AG08396 (cell line): ENCODE measurements at regions not wholly inside any gene's neighbourhood (a gene's known extent, or its start where the extent isn't known, plus 50 kb on each side); places are given as distances from the start of the nearest gene placed in this dataset.
"Not testable (repeated sequence)": the region's sequence is repeated elsewhere in the genome, so short reads cannot be mapped to it uniquely, and the experiment has no call there.

Experiments used
- DNase-seq: peaks from one replicate; pipeline ENCODE4 v3.0.0; 2012; ENCODE audit warnings: low spot score, mixed read lengths

DNA sequence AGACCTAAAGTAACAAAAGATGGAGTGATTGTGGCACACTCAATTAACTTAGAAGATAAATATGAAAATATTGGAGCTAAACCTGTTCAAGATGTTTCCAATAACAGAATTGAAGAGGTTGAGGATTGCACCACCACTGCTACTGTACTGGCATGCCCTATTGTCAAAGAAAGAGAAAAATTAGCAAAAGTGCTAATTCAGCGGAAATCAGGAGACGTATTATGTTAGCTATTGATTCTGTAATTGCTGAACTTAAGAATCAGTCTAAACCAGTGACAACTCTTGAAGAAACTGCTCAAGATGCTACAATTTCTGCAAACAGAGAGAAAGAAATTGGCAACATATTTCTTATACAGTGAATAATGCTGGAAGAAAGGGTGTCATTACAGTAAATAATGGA lies 754.4 kb downstream of the CDH18 start:
- DNase-seq: no peak

DNA sequence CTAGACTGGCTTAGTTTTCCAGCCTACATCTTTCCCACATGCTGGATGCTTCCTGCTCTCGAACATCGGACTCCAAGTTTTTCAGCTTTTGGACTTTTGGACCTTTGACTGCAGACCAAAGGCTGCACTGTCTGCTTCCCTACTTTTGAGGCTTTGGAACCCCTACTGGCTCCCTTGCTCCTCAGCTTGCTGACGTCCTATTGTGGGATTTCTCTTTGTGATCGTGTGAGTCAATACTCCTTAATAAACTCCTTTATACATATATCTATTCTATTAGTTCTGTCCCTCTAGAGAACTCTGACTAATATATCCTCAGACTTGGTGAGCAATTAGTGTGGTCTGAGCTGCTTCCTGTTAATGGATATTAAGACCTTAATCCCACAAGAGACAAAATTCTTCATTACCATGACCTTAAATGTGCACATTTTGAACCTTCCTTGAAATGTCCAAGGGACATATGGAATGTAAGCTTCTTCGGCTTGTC lies 752.9 kb downstream of the CDH18 start:
- DNase-seq: no peak

DNA sequence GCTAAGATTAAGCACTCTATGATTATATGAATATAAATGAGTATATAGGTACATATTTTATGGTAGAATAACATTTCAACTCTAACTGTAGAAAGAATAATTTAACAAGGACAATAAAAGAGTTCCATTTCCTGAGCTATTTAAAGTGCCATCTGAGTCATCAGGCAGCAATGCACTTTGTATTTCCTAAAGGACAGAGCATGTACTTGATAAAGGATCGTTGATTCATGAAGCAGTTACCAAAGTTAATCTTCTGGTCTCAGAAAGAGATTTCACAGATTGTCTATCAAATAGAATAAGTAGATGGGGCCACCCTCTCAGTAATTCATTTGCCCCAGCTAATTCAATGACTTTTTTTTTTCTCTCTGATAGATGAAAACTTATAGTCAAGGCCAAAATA lies 747.8 kb downstream of the CDH18 start:
- no peak for DNase-seq

DNA sequence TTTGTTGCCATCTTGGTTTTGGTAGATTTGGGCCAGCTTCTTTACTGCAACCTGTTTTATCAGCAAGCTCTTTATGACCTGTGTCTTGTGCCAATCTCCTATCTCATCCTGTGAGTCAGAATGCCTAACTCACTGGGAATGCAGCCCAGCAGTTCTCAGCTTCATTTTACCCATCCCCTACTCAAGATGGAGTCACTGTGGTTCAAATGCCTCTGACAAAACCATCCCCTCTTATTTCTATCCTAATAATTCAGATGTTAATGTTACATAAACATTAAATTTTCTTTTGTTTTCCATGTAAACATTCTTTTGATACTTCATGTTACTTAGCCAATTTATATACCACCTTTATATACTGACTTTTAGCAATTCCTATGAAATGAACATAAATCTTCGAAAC lies 746.3 kb downstream of the CDH18 start:
- no peak for DNase-seq

DNA sequence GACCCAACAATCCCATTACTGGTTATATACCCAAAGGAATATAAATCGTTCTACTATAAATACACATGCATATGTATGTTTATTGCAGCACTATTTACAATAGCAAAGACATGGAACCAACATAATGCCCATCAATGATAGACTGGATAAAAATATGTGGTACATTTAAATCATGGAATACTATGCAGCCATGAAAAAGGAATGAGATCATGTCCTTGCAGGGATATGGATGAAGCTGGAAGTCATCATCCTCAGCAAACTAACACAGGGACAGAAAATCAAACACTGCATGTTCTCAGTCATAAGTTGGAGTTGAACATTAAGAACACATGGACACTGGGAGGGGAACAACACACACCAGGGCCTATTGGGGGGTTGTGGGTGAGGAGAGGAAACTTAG lies 741.8 kb downstream of the CDH18 start:
- not testable (repeated sequence) for DNase-seq

DNA sequence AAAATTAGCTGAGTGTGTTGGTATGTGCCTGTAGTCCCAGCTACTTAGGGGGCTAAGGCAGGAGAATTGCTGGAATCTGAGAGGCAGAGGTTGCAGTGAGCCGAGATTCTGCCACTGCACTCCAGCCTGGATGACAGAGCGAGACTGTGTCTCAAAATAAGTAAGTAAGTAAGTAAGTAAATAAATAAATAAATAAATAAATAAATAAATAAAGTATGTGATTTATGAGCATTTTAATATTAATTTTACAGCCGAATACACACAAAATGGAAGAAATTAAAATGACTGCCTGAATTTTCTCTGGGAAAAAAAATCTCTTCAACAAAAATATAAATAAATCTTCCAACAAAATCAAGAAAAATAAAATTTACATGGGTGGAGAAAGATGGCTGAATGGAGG lies 740.7 kb downstream of the CDH18 start:
- DNase-seq: no peak

DNA sequence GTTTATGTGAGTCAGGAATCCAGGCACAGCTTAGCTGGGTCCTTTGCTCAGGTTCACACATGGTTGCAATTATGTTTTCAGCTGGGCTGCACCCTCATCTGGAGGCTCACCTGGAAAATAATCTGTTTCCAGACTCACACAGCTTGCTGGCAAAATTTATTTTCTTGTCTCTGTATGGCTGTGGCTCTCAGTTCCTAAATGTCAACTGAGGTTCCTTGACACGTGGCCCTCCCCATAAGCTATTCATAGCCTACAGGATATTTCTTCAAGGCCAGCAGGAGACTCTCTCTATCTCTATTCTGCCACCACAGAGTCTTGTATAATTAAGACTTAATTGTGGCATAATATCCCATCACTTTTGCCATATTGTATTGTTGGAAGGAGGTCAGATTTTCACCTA lies 732.0 kb downstream of the CDH18 start:
- DNase-seq: no peak

DNA sequence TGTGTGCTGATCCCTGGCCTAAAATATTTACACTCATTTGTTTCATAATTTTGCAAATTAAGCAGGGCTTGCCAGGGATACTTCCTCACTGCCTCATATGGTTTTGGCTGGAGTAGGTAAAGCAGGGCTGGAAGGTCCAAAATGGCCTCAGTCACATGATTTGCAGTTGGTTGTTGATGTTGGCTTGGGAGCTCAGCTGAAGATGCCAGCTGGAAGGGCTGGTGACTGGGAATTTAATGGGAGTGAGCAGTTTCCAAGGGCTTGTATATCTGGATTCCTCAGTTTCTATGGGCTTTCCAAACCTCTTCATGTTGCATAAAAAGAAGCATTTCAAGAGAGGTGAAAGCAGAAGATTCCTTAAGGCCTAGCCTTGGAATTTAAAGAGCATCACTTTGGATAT lies 729.3 kb downstream of the CDH18 start:
- no peak for DNase-seq

DNA sequence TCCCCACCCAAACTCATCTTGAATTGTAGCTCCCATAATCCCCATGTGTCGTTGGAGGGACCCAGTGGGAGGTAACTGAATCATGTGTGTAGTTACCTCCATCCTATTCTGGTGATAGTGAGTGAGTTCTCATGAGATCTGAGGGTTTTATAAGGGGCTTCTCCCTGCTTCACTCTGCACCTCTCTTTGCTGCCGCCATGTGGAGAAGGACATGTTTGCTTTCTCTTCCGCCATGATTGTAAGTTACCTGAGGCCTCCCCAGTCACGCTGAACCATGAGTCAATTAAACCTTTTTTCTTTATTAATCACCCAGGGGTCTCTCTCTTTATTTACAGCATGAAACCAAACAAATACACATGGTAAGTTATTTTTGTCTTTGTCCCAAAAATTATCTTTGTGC lies 726.1 kb downstream of the CDH18 start:
- no peak for DNase-seq

DNA sequence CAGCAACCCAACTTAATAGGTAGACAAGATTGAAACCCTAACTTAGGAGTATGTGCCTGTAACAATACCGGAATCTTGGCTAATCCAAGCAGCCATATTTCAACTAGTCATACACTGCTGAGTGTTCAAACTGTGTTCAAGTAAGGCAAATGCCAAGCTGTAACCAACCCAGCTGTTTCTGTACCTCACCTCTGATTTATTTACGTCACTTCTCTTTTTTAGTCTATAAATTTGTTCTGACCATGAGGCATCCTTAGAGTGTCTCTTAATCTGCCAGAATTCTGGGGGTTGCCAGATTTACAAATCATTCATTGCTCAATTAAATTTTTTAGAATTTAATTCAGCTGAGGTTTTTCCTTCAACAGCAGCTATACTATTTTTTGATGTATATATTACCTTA lies 723.2 kb downstream of the CDH18 start:
- DNase-seq: no peak

DNA sequence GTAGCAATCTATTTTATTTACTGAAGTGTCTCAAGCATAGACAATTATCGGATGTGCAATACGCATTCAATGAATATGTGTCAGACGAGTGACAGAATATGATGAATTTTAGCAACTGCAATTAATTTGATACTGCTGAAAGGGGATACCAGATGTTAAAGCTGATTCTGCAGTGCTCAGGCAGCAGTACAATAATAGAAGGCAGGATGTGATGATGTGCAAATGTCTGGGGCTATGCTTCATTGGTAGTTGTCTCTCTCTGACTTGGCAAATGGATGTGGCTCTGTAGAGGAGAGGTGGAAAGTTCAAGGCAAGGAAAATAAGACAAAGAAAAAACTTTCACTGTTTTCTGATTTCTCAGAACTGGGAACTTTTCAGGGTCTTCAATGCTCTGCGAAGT lies 721.2 kb downstream of the CDH18 start:
- DNase-seq: no peak

DNA sequence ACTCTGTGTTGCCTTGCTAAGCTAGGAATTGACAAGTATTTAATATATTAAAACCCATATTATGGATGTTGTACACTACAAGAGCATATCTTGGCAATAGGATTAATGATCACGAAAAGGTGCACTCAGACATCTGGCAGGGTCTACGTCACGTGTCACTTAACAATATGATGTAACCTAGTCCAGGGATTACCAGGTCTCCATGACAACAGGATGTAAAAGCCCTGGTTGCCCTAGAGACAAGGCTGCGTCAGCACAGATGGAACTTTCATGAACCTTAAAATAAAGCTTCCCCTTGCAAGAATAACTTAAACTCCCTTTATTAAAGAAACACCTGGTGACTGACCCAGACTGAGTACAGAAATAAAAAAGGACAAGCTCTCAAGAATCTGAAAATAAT lies 717.8 kb downstream of the CDH18 start:
- no peak for DNase-seq

DNA sequence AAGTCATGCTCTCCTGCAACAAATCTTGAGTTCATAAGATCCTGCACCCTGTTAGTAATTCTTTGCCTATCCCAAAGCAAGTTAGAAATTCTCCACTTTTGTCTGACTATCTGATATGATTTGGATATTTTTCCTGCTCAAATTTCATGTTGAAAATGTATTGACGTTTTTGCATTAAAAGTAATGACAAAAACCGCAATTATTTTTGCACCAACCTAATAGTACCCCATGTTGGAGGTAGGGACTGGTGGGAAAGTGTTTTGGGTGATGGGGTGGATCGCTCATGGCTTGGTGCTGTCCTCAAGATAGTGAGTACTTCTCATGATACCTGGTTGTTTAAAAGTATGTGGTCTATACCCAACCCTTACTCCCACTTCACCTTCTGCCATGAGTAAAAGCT lies 713.4 kb downstream of the CDH18 start:
- DNase-seq: no peak

DNA sequence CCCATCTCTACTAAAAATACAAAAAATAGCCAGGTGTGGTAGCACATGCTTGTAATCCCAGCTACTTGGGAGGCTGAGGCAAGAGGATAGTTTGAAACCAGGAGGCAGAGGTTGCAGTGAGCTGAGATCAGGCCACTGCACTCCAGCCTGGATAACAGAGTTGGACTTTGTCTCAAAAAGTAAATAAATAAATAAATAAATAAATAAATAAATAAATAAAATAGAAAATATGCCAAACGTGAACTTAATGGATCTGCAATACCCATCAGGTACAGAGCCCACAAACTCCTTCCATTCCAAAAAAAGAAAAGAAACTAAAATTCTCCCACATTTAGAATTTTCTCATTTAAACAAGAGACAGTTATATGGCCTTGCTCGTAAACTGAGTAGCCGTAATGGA lies 702.7 kb downstream of the CDH18 start:
- no peak for DNase-seq

DNA sequence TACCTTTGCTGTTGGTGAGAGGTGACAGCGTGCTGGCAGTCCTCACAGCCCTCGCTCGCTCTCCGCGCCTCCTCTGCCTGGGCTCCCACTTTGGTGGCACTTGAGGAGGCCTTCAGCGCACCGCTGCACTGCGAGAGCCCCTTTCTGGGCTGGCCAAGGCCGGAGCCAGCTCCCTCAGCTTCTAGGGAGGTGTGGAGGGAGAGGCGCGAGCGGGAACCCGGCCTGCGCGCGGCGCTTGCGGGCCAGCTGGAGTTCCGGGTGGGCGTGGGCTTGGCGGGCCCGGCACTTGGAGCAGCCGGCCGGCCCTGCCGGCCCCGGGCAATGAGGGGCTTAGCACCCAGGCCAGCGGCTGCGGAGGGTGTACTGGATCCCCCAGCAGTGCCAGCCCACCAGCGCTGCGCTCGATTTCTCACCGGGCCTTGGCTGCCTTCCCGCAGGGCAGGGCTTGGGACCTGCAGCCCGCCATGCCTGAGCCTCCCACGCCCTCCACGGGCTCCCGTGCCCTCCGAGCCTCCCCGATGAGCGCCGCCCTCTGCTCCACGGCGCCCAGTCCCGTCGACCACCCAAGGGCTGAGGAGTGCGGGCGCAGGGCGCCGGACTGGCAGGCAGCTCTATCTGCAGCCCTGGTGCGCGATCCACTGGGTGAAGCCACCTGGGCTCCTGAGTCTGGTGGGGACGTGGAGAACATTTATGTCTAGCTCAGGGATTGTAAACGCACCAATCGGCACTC lies 700.3 kb downstream of the CDH18 start:
- not testable (repeated sequence) for DNase-seq

DNA sequence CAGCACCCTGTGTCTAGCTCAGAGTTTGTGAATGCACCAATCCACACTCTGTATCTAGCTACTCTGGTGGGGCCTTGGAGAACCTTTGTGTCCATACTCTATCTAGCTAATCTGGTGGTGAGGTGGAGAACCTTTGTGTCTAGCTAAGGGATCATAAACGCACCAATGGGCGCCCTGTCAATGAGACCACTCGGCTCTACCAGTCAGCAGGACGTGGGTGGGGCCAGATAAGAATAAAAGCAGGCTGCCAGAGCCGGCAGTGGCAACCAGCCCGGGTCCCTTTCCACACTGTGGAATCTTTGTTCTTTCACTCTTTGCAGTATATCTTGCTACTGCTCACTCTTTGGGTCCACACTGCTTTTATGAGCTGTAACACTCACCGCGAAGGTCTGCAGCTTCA lies 699.7 kb downstream of the CDH18 start:
- not testable (repeated sequence) for DNase-seq

DNA sequence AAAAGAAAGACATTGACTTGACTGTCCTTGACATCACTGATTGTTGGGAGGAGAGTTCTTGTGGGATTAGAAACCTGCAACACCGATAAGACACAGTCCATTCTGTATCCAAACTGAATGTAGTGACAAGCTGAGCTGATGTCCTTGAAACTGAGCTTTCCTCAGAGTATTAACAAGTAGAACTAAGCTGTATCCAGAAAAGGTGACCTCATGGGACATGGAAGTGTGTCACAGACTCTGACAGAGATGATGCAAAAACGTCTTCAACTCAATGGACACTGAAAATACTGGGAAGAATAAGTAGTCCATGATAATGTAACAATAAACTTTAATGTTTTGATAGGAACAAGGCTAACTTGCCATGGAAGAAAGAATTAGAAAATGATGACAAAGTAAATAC lies 690.1 kb downstream of the CDH18 start:
- no peak for DNase-seq

DNA sequence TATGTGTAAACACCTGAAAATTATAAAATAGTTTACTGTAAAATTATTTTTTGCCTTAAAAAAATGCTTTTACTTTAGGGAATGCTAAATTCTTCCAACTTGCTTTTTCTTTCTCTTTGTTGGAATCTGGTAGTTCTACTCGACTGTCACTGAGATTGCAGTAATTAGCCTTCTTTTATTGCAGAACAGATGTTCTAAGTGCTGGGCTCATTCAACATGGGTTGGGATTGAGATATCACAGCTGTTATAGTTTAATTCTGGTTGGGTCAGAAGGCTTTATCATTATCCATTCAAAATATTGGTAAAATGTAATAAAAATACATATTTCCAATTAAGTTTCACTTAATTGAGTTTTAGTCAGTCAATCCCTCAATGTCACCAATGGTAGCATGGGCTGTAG lies 686.7 kb downstream of the CDH18 start:
- DNase-seq: no peak

DNA sequence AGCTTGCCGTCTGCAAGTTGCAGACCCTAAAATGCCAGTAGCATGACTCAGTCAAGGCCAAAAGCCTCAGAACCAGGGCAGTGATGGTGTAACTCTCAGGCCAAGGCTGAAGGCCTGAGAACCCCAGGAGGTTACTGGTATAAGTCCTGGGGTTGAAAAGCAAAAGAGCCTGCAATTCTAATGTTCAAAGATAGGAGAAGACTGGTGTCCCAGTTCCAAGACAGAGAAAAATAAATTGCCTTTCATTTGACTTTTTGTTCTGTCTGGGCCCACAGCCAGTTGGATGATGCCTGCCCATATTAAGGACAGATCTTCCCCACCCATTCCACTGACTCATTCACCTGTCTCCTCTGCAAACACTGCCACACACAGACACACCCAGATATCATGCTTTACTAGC lies 673.2 kb downstream of the CDH18 start:
- DNase-seq: no peak

DNA sequence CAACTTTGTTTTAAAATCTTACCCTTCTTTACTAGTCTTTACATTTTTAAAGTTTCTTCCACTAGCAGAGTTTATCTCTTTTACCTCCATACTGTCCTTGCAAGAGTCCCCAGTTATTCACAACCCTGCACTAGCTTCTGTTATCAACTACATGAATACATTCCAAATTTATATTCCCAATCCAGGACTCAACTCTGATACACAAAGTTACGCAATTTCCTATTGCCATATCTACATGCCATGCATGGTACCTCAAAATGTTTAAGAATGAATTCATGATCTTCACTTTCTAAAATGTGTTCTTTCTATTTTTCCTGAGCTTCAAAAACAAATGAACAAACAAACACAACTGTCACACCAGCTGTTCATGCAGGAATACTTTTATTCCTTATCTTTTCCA lies 668.7 kb downstream of the CDH18 start:
- DNase-seq: no peak

DNA sequence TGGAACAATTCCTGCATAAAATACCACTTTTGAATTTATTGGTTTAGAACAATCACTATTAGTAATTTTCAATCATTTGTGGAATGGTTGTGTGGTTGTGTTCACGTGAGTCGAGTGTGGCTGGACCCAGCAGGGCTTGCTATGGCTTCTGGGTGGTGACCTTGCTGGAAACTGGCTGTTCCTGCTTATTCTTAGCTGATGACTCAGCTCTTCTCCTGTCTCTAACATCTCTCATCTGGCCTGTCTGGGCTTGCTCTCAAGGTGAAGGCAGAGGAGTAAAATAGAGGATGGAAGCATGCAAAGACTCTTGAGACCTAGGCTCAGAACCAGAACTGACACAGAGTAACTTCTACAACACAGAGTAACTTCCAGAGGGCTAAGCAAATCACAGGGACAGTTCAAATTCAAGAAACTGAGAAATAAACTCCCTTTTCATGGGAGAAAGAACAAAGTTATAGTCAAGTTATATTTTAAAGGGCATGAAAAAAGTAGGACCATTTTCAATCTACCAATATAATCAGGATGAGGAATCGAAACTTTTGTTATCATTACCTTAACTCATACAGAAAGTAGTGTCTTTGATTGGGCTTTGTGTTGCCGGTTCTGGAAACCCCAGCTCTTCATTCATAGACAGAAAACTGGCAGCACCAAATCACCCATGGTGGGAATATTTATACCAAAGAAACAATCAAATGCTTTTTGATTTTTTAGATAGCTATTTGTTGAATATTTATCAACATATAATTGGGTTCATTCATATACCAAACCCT lies 665.1 kb downstream of the CDH18 start:
- no peak for DNase-seq

DNA sequence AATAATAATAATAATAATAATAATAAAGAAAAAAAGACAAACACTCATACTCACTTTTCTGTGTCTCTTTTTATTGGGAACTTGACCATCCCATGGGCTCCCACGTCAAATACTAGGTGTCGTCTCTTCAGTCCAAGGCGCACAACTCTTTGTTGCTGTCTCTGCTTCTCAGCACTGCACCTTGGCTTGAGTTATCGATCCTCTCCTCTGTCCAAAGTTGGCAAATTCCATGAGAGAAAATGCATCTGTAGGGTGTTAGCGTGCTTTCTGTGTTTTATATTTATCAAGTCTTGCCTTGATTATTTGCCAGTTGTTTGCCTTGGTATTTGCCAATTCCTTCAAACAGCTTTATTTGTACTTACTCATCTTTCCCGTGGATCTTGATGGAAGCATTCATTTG lies 653.7 kb downstream of the CDH18 start:
- no peak for DNase-seq

DNA sequence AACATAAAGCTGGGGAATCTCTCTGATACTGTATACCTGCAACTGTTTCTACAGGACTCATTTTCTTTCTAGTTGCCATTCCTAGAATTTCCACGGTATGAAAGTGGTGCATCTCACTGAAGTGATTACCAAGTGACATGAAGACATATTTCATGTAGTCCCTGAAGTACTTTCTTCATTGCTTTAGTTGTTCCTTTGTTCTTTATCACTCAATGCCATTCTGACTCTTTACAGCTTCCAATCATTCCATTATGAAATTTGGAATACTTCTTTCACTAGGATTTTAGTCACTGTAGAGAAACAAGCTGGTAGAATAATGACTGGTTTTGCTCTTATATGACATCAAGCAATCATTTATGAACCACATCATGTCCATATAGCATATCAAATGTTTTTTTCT lies 645.1 kb downstream of the CDH18 start:
- DNase-seq: no peak

DNA sequence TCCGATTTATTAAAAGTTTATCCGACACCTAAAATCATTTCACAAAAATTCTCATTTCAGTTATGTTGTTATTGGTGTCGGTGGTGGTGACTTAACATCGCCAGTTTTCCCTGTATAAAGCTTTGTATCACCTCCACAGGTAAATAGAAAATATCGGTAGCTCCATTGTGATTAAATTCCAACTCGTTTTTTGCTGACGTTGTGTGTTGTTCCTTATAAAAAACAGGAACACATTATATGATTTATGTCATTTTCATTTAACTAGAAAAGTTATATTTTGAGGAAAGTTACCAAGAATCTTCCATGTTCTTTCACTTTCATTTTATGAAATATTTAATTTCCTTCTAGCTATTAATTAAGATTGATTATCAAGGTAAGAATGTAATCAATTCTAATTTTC lies 635.9 kb downstream of the CDH18 start:
- no peak for DNase-seq
